T-helper 1 cell treated with Interleukin-12 subunit alpha and Interleukin-12 subunit beta and Interleukin-4 antibody, amounts not matched to agents 30 μg/mL and 1 μg/mL, for 36 hours (primary cell): ENCODE measurements at regions not wholly inside any gene's neighbourhood (a gene's known extent, or its start where the extent isn't known, plus 50 kb on each side); places are given as distances from the start of the nearest gene placed in this dataset.

Source experiments
- H3K27ac Mint-ChIP-seq: one replicate; pipeline ENCODE4 v1.8.0; 2021; ENCODE audit warnings: mild to moderate bottlenecking, mixed read lengths
- H3K27me3 Mint-ChIP-seq: one replicate; pipeline ENCODE4 v1.8.0; 2021; ENCODE audit warnings: low read depth, mixed read lengths
- H3K36me3 Mint-ChIP-seq: one replicate; pipeline ENCODE4 v1.8.0; 2021; ENCODE audit warnings: low read depth, mixed read lengths
- H3K4me1 Mint-ChIP-seq: one replicate; pipeline ENCODE4 v1.8.0; 2021; ENCODE audit warnings: low read depth, mixed read lengths
- H3K4me3 Mint-ChIP-seq: one replicate; pipeline ENCODE4 v1.8.0; 2021; ENCODE audit warnings: mild to moderate bottlenecking, moderate library complexity, mixed read lengths
- H3K9me3 Mint-ChIP-seq: one replicate; pipeline ENCODE4 v1.8.0; 2021; ENCODE audit warnings: mixed read lengths

GRCh38 chr13:111407381-111408131 is 87.1 kb downstream of the TEX29 start:
- Mint-ChIP-seq H3K36me3 (no peaks in the 10 kb centered on the region), H3K4me1 (no peaks in the 10 kb centered on the region), H3K4me3 (no peak overlapping the region), H3K27me3 (peaks cover 19% of the 10 kb centered on the region), H3K9me3 (no peaks in the 10 kb centered on the region), H3K27ac (no peak overlapping the region)

GRCh38 chr13:111409413-111409812 is 89.0 kb downstream of the TEX29 start:
- H3K27me3 Mint-ChIP-seq, result peaks cover 20% of the 10 kb centered on the region
- H3K4me3 Mint-ChIP-seq, result no peak overlapping the region
- no peak overlapping the region for H3K27ac Mint-ChIP-seq
- H3K36me3 Mint-ChIP-seq, result no peaks in the 10 kb centered on the region
- H3K4me1 Mint-ChIP-seq, result no peaks in the 10 kb centered on the region
- H3K9me3 Mint-ChIP-seq, result no peaks in the 10 kb centered on the region

DNA sequence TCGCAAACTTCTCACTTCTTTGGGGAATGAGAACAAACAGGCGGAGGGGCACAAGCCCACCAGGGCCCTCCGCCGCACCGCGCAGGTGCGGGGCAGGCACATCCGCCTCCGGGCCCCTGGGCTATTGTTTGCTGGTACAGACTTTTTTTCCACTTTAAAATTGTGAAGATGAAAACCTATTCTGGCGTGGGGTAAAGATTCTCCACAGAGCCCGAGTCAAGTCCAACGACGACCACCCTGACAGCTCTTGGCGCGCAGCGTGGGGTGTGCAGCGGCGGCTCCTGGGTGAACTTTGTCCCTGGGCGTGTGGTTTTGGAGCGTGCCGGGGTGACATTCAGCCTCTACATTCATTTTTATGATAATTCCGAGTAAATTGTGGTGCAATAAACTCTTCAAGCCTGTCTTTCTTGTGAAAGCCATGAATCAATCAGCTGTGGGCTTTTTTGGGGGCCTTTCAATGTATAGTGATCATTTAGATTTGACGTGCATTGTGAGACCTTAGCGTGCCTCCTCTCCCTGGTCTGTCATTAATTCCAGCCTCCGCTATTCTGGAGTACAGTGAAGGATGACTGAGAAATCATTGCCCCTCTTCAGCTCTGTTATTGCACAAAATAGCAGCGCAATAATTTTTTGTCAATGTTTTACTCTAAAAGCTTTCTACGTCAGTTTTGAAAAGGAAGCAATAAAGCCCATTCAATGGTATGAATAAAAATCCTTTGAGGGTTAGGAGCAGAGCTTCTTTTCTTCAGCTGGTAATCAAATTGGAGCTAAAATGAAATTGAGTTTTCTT is 90.0 kb downstream of the TEX29 start:
- Mint-ChIP-seq H3K4me1 (no peaks in the 10 kb centered on the region), H3K27me3 (peaks cover 20% of the 10 kb centered on the region), H3K4me3 (no peak overlapping the region), H3K27ac (no peak overlapping the region), H3K36me3 (no peaks in the 10 kb centered on the region), H3K9me3 (no peaks in the 10 kb centered on the region)

GRCh38 chr13:111411151-111411858 is 90.9 kb downstream of the TEX29 start:
- no peaks in the 10 kb centered on the region for H3K4me1 Mint-ChIP-seq
- no peaks in the 10 kb centered on the region for H3K9me3 Mint-ChIP-seq
- peaks cover 20% of the 10 kb centered on the region for H3K27me3 Mint-ChIP-seq
- H3K27ac Mint-ChIP-seq, result no peak overlapping the region
- no peaks in the 10 kb centered on the region for H3K36me3 Mint-ChIP-seq
- no peak overlapping the region for H3K4me3 Mint-ChIP-seq

GRCh38 chr13:111411919-111412650 is 91.6 kb downstream of the TEX29 start:
- no peaks in the 10 kb centered on the region for H3K36me3 Mint-ChIP-seq
- H3K27ac Mint-ChIP-seq, result no peak overlapping the region
- no peak overlapping the region for H3K4me3 Mint-ChIP-seq
- no peaks in the 10 kb centered on the region for H3K9me3 Mint-ChIP-seq
- no peaks in the 10 kb centered on the region for H3K4me1 Mint-ChIP-seq
- peaks cover 20% of the 10 kb centered on the region for H3K27me3 Mint-ChIP-seq

GRCh38 chr13:111413407-111414187 is 93.2 kb downstream of the TEX29 start:
- H3K36me3 Mint-ChIP-seq, result no peaks in the 10 kb centered on the region
- H3K27ac Mint-ChIP-seq, result no peak overlapping the region
- no peaks in the 10 kb centered on the region for H3K4me1 Mint-ChIP-seq
- H3K9me3 Mint-ChIP-seq, result no peaks in the 10 kb centered on the region
- H3K27me3 Mint-ChIP-seq, result peaks cover 20% of the 10 kb centered on the region
- no peak overlapping the region for H3K4me3 Mint-ChIP-seq

GRCh38 chr13:111414341-111414740 is 93.9 kb downstream of the TEX29 start:
- H3K27ac Mint-ChIP-seq, result no peak overlapping the region
- peaks cover 17% of the 10 kb centered on the region for H3K27me3 Mint-ChIP-seq
- H3K4me1 Mint-ChIP-seq, result no peaks in the 10 kb centered on the region
- H3K9me3 Mint-ChIP-seq, result no peaks in the 10 kb centered on the region
- no peak overlapping the region for H3K4me3 Mint-ChIP-seq
- no peaks in the 10 kb centered on the region for H3K36me3 Mint-ChIP-seq

GRCh38 chr13:111415246-111415645 is 94.8 kb downstream of the TEX29 start:
- H3K9me3 Mint-ChIP-seq, result no peaks in the 10 kb centered on the region
- H3K4me3 Mint-ChIP-seq, result no peak overlapping the region
- H3K27me3 Mint-ChIP-seq, result peaks cover 11% of the 10 kb centered on the region
- no peaks in the 10 kb centered on the region for H3K36me3 Mint-ChIP-seq
- H3K27ac Mint-ChIP-seq, result no peak overlapping the region
- no peaks in the 10 kb centered on the region for H3K4me1 Mint-ChIP-seq

GRCh38 chr13:111415765-111416164 is 95.3 kb downstream of the TEX29 start:
- Mint-ChIP-seq H3K27ac (no peak overlapping the region), H3K36me3 (no peaks in the 10 kb centered on the region), H3K27me3 (peaks cover 11% of the 10 kb centered on the region), H3K4me1 (no peaks in the 10 kb centered on the region), H3K9me3 (no peaks in the 10 kb centered on the region), H3K4me3 (no peak overlapping the region)

GRCh38 chr13:111418101-111418500 is 97.7 kb downstream of the TEX29 start:
- no peaks in the 10 kb centered on the region for H3K27me3 Mint-ChIP-seq
- no peak overlapping the region for H3K27ac Mint-ChIP-seq
- H3K36me3 Mint-ChIP-seq, result no peaks in the 10 kb centered on the region
- no peaks in the 10 kb centered on the region for H3K4me1 Mint-ChIP-seq
- H3K4me3 Mint-ChIP-seq, result no peak overlapping the region
- H3K9me3 Mint-ChIP-seq, result no peaks in the 10 kb centered on the region

GRCh38 chr13:111420113-111420876 is 99.9 kb downstream of the TEX29 start:
- Mint-ChIP-seq H3K27me3 (no peaks in the 10 kb centered on the region), H3K27ac (no peak overlapping the region), H3K4me1 (no peaks in the 10 kb centered on the region), H3K9me3 (no peaks in the 10 kb centered on the region), H3K4me3 (no peak overlapping the region), H3K36me3 (no peaks in the 10 kb centered on the region)

GRCh38 chr13:111421216-111421615 is 100.8 kb downstream of the TEX29 start:
- no peaks in the 10 kb centered on the region for H3K36me3 Mint-ChIP-seq
- no peaks in the 10 kb centered on the region for H3K4me1 Mint-ChIP-seq
- no peak overlapping the region for H3K27ac Mint-ChIP-seq
- H3K9me3 Mint-ChIP-seq, result no peaks in the 10 kb centered on the region
- no peak overlapping the region for H3K4me3 Mint-ChIP-seq
- H3K27me3 Mint-ChIP-seq, result no peaks in the 10 kb centered on the region

DNA sequence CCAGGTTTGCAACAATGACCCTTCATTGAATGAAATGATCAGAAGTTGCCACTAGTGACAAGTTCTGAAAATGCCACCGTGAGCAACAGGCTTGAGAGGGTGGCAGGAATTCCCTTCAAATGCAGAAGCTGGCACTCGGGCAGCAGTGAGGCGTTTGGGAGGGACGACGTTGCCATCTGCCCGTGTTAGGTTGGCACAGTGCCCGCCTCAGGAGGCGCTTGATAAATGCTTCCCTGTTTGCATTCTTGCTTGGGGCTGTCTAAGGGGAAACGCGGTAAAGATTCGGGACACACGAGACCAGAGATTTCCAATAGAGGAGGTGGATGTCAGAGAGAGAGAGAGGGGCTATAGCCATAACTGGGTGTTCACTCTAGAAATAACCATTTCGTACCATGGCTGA is 101.9 kb downstream of the TEX29 start:
- Mint-ChIP-seq H3K27me3 (no peaks in the 10 kb centered on the region), H3K27ac (no peak overlapping the region), H3K4me3 (no peak overlapping the region), H3K4me1 (no peaks in the 10 kb centered on the region), H3K36me3 (no peaks in the 10 kb centered on the region), H3K9me3 (no peaks in the 10 kb centered on the region)
